ENCODE measurements at regions not wholly inside any gene's neighbourhood (a gene's known extent, or its start where the extent isn't known, plus 50 kb on each side); places are given as distances from the start of the nearest gene placed in this dataset.

DNA sequence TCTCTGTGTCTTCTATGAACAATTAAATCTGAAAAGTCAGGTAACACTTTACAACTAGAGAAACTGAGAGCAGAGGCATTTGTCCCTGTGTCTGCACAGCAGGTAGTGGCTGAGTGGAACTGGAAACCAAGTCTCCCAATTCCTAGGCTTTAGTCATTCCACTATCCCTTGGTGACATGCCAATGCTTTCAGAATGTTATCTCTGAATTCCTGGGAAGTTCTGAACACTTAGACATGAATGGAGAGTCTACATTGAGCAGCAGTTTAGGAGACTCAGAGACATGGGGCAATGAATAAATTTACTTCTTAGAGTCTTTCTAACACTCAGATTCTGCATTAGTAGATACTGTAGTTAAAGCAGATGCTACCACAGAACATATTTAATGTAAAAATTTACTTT is 94.8 kb upstream of the APC start:
- intact Hi-C loops (cut with DNase I): no loop called here
- no peak for DNase-seq (ENCODE audit: low spot score)

DNA sequence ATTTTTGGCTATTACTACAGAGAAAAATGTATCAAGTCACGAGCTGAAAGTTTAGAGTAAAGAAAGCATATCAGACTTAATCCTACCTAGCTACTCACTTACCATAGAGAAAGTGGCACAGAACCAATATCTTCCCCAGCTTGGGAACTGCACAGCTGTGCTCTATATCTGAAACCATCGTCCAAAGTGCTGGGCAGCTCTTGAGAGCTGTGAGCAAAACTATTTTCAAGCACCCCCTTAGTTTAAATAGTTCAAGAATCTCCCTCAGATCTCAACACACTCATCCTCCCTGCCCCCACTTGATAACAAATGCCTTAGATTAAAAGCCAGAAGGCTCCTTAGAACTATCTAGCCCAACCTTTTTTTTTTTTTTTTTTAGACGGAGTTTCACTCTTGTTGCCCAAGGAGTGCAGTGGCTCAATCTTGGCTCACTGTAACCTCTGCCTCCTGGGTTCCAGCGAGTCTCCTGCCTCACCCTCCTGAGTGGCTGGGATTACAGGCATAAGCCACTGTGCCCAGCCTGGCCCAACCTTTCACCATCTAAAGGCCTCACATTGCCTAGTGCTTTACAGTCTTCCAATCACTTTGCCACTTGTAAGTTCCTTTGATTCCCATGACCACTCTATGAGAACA is 94.2 kb upstream of the APC start:
- DNase-seq (ENCODE audit: low spot score): no peak
- intact Hi-C loops (cut with DNase I): no loop called here

- intact Hi-C loops (cut with DNase I): no loop called here
- DNase-seq (ENCODE audit: low spot score): no peak
These were observed 91.3 kb upstream of the APC start for GRCh38 chr5:112646139-112646936.

DNA sequence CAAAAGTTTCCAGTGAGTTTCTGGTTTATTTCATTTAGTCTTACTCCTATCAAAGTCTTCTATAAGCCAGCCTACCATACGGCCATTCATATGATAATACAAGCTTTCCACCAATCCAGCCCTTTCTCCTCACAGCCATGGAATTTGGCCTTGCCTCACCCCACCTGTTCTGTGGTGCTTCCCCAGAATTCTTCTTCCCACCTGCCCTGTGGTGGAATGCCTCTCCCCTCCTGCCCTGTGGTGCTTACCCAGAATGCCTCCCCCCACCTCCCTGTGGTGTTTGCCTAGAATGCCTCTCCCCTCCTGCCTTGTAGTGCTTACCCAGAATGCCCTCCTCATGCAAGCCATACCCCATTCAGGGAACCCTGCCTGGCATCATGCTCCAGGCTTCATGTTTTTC is 90.3 kb upstream of the APC start:
- no peak for DNase-seq (ENCODE audit: low spot score)
- intact Hi-C loops (cut with DNase I): no loop called here

- intact Hi-C loops (cut with DNase I): no loop called here
- DNase-seq (ENCODE audit: low spot score): no peak
These were observed 89.4 kb upstream of the APC start for GRCh38 chr5:112648264-112648663.

DNA sequence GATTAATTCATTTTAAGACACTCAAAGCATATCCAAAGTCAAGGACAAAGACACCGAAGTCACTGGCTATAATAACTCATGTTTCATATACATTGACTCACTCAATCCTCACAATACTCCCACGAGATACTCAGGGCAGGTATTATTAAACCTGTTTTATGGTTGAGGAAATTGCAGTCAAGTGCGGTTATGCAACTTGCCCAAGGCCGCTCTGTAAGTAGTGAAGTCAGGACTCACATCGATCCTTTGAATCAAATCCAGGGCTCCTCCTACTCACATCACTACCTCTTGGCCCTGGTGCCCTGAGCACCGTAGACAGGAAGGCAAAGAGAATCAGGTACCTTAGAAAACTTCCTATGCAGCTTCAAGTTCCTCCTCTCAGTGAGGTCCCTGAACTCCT is 87.8 kb upstream of the APC start:
- intact Hi-C loops (cut with DNase I): loop anchor here in 1 of 2 donors (5.0 kb wide), 1 partner anchor 902 kb away; no protein-coding TSS in a partner anchor
- no peak for DNase-seq (ENCODE audit: low spot score)

DNA sequence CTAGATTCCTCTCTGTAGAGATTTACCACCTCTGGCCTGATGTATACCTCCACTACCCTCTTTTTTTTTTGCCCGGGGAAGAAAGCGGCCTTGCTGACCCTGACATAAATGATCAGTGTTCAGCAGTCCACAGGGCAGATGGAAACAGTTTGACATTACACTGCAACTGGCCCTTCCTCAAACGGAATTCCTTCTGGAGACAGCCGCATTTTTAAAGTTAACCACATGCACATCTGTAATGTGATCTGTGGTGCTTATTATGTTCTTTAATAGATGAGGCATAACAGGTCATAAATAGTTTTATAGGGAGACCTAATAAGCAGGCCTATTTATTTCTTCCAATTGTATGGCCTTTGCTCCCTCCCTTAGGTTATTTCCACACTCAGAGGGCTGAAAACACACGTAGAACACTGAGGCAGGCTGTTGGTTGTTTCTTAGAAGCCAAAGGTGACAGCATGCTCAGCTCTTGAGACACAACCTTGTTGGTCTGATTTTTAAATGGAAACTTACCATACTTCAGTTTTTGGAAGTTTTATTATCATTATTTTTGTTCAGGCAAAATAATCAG is 84.0 kb upstream of the APC start:
- no peak for DNase-seq (ENCODE audit: low spot score)
- intact Hi-C loops (cut with DNase I): loop anchor here in 1 of 2 donors (5.0 kb wide), 1 partner anchor 899 kb away; no protein-coding TSS in a partner anchor

DNA sequence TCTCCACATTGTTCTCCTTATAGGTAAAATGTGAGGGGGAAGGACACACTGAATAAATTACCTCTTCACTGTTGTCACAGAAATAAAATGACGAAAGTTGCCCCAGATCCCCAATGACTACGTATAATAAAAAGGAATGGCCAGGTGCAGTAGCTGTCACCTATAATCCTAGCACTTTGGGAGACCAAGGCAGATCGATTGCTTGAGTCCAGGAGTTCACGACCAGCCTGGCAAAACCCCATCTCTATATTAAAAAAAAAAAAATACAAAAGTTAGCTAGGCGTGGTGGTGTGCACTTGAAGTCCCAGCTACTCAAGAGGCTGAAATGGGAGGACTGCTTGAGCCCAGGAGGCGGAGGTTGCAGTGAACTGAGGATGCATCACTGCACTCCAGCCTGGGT is 82.2 kb upstream of the APC start:
- no peak for DNase-seq (ENCODE audit: low spot score)
- intact Hi-C loops (cut with DNase I): no loop called here

- DNase-seq (ENCODE audit: low spot score): no peak
These were observed 81.2 kb upstream of the APC start for GRCh38 chr5:112656451-112656850.

GRCh38 chr5:112657804-112658203 is 79.9 kb upstream of the APC start:
- no peak for DNase-seq (ENCODE audit: low spot score)
- intact Hi-C loops (cut with DNase I): no loop called here

More at GRCh38 chr5:112656451-112656850, 81.2 kb upstream of the APC start:
- intact Hi-C loops (cut with DNase I): no loop called here

DNA sequence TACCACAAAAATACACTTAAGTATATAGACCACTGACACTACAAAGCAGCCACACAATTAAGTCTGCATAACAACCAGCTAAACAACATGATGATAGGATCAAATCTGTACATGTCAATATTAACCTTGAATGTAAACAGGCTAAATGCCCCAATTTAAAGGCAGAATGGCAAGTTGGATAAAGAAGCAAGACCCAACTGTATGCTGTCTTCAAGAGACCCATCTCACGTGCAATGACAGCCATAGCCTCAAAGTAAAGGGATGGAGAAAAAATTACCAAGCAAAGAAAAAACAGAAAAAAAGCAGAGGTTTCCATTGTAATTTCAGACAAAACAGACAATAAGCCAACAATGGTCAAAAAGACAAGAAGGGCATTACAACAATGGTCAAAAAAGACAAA is 77.3 kb upstream of the APC start:
- intact Hi-C loops (cut with DNase I): no loop called here

GRCh38 chr5:112663146-112663545 is 74.5 kb upstream of the APC start:
- no peak for DNase-seq (ENCODE audit: low spot score)
- intact Hi-C loops (cut with DNase I): no loop called here

More for the DNA sequence above, 77.3 kb upstream of the APC start:
- no peak for DNase-seq (ENCODE audit: low spot score)

DNA sequence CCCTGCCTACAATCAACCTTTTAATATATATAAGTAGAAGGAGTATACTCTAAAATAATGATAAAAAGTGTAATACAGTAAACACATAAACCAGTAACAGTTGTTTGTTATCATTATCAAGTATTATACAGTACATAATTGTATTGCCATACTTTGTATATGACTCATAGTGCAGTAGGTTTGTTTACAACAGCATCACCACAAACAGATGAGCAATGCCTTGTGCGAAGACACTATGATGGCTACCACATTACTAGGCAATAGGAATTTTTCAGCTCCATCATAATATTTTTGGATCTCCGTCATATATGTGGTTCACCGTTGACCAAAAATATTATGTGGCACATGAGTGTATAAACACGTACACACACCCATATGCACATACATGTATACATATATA is 69.7 kb upstream of the APC start:
- intact Hi-C loops (cut with DNase I): no loop called here
- no peak for DNase-seq (ENCODE audit: low spot score)

DNA sequence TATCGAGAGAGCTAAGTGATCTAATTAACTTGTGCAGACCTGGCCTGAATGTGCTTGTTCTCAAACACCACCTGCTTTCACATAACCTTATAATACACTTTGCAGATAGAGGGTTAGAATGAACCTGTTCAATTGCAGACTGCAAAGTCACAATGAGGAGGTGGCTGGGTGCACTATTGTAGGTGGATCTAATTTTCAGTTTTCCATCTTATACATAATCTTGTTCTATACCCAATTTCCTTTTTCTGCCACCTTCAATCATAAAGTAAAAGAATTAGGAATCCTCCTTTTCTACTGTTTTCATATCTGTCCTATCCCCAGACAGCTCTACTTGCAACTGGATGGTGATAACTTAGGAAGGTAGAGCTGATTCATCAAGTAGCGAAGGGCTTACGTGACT is 68.8 kb upstream of the APC start:
- no peak for DNase-seq (ENCODE audit: low spot score)
- intact Hi-C loops (cut with DNase I): no loop called here

- DNase-seq (ENCODE audit: low spot score): no peak
- intact Hi-C loops (cut with DNase I): no loop called here
These were observed 68.2 kb upstream of the APC start for GRCh38 chr5:112669328-112669963.

DNA sequence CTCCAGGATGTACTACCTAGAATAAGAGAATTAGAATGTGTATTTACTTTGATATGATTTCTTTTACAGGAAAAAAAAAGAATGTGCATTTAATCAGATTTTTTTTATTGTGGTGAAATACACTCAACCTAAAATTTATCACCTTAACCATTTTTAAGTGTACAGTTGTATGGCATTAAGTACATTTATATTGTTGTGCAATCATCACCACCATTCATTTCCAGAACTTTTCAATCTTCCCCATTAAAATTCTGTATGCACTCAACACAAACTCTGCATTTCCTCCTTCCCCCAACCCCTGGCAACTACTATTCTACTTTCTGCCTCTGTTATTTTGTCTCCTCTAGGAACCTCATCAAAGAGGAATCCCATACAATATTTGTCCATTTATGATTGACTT is 66.0 kb upstream of the APC start:
- DNase-seq (ENCODE audit: low spot score): no peak
- intact Hi-C loops (cut with DNase I): no loop called here

- intact Hi-C loops (cut with DNase I): no loop called here
- DNase-seq (ENCODE audit: low spot score): no peak
These were observed 56.2 kb upstream of the APC start for GRCh38 chr5:112681481-112681908.

GRCh38 chr5:112682621-112683061 is 55.0 kb upstream of the APC start:
- intact Hi-C loops (cut with DNase I): no loop called here
- DNase-seq (ENCODE audit: low spot score): no peak

DNA sequence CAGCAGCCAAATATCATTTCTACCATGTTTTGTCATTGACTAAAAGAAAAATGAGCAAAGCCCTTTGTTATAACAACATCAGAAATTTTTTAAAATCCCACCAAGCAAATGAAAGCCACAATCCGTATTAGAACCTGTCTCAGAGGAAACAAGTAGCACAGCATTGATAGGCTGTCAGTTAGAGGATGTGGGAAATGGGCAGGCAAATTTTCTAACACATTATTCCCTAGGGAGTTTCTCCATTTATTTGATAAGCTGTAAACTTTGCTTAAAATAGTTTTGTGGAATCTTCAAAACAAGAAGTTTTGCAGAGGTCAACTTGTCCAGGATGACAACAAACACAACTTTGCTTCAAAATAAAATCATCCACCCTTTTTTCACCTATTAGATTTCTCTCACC is 53.6 kb upstream of the APC start:
- DNase-seq (ENCODE audit: low spot score): no peak
- intact Hi-C loops (cut with DNase I): no loop called here

- DNase-seq (ENCODE audit: low spot score): no peak
- intact Hi-C loops (cut with DNase I): no loop called here
These were observed 52.9 kb upstream of the APC start for GRCh38 chr5:112684737-112685136.

Data from posterior vena cava (tissue), 2 donors.